NCI-H748 (cell line): ENCODE measurements at regions not wholly inside any gene's neighbourhood (a gene's known extent, or its start where the extent isn't known, plus 50 kb on each side); places are given as distances from the start of the nearest gene placed in this dataset.

Experiments used
- DNase-seq: peaks from one replicate; lab custom pipeline; 2025; ENCODE audit not compliant: unreplicated experiment; lab: John Stamatoyannopoulos, UW

DNA sequence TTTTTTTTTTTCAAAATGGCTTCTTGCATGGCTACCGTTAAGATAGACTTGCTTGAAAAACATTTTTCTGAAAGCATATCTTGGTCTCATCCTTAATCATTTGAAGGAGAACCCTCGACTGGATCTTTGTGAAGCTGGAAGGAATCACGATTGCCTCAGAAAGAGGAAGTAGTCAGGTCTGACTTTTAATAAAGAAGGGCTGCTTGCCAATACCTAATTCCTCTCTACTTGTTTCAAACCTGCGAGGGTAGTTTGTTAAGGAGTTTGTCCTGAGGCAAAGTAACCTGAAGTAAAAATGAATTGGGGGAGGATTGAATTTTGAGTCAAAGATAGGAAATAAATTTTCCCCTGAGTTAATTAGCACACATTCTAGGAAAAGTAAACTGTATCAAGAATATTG, 288.1 kb upstream of the MAP3K7 start:
- no peak for DNase-seq

DNA sequence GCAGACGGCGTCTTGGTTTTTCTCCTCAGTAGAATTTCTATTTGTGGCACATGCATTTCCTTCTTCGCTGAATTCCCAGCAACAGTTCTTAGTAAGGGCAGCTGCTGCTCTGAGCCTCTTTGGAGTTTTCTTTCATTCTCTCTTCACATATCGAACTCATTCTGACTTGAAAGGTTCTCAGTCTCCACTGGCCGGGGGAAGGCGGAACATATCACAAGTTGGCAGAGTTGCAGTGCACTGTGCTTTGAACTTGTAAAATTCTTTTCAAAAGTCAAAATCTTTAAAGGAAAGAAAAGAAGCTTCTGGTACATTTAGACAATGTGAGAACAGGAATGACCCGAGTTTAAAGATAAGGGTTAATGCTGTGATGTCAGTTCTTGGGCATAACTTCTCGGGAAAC, 286.1 kb upstream of the MAP3K7 start:
- DNase-seq, result no peak

DNA sequence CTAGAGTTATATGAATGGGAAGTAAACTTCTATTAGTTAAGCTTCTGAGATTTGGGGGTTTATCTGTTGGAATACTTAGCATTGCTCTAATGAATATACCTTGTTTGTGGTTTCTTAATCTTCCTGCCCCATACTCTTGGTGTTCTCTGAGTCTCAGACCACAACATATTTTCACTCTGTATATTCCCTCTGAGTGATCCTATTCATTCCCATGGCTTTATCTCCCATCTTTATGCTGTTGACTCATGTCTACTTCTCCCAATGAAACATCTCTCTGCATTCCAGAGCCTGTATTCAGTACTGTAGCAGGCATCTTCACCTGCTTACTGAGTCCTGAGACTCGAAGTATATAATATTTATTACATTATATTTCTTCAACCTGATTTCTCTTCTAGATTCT, 283.7 kb upstream of the MAP3K7 start:
- DNase-seq, result no peak

- no peak for DNase-seq
These were observed 281.8 kb upstream of the MAP3K7 start for GRCh38 chr6:90868656-90869055.

DNA sequence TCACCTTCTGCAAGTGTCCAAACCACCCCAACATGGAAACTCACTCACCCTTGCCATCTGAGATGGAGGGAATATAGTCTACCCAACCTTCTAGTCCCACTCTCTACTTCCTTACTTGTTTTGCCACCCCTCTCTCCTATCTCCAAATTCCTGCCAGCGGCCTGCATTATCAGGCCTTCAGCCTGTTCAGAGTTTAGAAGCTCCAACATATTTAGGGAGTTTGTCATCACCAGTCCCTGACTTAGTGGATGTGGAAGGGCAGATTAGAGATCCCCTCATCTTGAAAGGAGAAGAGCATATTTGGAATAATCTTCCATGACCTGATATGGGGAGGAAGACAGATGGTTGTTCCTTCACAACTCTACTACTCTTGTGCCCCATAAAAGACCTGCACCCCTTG, 281.4 kb upstream of the MAP3K7 start:
- no peak for DNase-seq

GRCh38 chr6:90865513-90865912, 278.6 kb upstream of the MAP3K7 start:
- DNase-seq, result no peak

GRCh38 chr6:90863043-90863442, 276.2 kb upstream of the MAP3K7 start:
- no peak for DNase-seq

DNA sequence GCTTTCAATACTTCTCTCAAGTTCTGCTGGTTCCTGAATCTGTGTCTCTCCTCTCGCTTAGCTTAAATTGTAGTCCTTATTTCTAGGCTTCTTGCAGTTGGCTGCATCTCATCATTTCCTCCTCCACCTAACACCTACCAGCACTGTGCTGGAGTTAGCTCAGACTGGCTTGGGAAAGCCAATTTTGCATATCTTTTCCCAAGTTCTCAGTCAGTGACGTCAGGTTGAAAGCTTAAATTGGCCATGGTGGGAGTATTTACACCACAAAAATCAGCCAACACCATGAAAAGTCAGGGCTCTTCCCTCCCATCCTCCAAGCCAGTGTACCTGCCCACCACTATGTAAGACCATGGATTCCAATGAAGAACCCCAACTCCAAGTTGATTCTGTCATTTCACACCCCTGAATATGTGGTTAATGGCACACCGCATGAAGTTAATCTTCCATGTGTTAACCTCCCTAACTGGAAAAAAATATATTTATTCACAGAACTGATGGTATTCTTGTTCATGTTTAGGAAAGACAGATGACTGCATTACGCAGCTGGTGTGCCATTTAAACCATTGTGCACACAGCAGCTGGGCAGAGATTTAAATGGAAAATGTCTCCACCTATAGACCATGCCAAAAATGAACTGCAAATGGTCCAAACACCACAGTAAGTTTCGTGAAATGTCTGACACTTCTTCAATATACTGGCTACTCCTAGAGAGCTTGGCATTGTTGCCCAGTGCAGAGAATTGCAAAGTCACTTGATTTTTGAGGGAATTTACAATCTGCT, 274.1 kb upstream of the MAP3K7 start:
- peak; percentile 57 for DNase-seq

GRCh38 chr6:90859612-90860011, 272.7 kb upstream of the MAP3K7 start:
- peak; percentile 71 for DNase-seq

DNA sequence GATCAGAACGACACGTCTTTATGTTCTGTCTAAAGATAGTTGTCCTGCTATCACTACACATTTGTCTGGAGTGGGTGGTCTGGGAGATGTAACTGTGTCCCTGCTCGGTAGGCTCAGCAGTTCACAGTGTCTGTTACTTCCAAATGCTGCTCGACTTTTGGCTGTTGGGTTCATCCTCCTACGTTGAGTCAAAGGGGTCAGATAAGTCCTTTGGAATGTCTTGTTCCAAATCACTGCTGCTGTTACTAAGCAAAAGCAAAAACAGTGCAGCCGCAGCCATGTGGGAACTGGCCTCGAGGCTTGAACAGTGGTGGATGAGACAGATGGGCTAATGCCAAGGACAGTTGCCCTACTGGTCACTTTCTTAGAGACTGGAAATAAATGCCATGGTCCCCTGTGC, 272.2 kb upstream of the MAP3K7 start:
- no peak for DNase-seq

DNA sequence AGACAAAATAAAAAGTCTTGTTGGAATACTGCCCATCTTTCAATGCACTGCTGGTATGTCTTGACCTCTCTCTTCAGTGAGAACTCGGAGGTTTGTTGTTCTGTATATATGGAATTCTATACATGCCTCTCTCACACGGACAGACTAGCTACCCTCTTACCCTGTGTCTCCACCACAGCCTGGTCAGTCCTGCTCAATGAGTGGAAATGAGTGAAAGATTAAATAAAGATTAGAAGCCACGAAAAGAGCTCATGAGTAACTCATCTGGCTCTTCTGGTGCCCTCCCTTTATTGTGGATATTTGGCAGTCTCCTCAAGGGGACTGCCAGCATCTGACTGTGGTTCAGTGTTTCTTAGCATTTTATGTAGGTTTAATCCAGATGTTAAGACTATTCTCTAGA, 262.8 kb upstream of the MAP3K7 start:
- no peak for DNase-seq

- DNase-seq, result peak; percentile 10
These were observed 260.0 kb upstream of the MAP3K7 start for GRCh38 chr6:90846824-90847223.

DNA sequence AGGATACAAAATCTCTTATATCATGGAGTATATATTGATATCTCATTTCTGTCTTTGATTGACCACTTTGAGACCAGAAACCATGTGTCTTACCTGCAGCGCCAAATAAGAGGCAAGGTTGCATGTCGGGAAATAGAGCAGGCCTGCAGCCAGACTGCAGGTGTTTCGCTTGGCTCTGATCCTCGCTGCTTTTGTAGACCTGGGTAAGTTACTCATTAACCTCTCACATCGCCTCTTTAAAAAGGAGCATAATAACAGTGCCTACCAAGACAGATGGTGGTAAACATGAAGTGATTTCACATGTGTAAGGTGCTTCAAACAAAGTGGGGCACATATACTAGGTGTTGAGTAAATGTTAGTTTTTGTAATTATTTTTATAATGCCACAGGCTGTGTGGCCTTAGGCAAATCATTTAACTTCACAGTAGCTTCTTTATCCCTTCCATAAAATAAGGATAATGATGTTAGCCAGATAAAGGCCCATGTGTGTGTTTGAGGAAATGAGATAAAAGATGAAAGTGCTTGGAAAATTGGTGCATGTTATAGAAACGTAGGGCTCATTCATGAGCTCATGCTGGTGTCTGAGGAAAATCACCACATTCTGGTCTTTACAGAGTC, 248.8 kb upstream of the MAP3K7 start:
- DNase-seq, result peak; percentile 98

DNA sequence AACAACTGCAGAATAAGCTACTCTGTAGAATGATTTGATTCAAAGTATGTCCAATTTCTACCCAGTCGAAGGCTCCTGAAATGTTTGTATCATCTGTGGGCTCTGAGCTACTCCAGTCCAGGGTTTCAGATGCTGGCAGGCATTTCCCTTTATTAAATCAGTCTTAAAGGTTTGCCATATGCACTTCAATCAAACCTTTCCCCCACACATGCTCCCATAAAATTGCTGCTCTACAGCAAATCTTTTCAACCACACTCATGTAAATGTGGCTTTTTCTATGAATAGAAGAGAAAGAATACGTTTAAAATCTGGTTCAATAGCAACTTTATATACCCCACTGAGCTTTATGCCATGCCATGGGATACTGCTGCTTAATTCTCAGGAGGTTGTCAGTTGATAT, 242.4 kb upstream of the MAP3K7 start:
- no peak for DNase-seq

- no peak for DNase-seq
These were observed 233.6 kb upstream of the MAP3K7 start for GRCh38 chr6:90820436-90820835.

DNA sequence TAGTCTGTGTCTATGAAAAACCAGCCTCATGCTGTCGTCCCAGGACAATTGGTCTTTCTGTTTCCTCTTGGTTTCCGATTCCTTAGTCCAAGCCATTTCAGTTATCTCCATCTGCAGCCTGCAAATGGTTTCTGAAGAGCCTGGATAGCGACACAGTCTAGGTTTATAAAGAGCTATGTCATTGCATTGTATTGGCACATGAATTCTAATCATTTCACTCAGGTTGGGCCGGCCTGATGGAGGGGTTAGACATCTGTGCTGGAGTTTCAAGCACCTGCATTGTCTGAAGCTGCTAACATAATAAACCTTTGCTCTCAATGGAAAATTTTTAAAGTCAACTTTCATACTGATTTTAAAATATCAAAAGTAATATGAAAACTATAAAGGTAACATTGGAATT, 232.6 kb upstream of the MAP3K7 start:
- no peak for DNase-seq

DNA sequence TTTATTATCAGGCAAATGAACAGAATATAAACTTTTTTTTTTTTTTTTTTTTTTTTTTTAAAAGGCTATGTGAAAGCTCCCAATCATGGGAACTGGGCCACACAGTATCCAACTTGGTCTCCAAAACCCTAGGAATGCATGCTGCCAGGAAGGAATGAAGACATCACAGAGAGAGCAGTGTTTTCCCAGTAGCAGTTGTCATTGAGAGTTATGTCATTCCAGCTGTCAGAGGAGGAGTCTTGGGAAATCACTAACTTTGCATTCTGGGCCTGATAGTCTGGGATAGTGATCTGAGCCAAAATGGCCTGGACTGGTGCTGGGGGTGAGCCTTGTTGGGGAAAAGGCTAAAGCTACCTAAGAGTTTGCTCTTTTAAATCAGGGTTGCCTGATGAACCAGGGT, 231.3 kb upstream of the MAP3K7 start:
- DNase-seq, result no peak

- no peak for DNase-seq
These were observed 229.9 kb upstream of the MAP3K7 start for GRCh38 chr6:90816764-90817163.

- peak; percentile 99 for DNase-seq
These were observed 224.8 kb upstream of the MAP3K7 start for GRCh38 chr6:90811596-90812226.

DNA sequence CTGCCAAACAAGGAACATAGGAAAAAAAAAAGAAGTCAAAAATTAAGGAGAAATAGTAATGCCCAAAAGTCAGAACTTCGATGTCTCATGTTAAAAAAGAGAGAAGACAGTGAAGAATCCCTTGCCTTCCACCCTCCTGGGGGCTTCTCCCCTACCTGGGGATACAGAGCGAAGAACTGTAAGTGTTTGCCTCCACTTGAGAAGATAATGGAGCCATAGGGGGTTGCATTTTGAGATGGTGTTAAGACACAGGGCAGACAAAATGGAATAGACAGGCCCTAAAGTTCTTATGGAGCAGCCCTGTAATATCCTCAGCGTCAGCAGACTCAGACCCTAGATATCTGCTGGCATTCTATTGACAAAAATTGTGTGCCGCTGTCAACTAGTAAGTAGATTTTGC, 222.2 kb upstream of the MAP3K7 start:
- no peak for DNase-seq

GRCh38 chr6:90807791-90808701, 221.2 kb upstream of the MAP3K7 start:
- no peak for DNase-seq
